SK-N-SH (cell line): ENCODE measurements at regions not wholly inside any gene's neighbourhood (a gene's known extent, or its start where the extent isn't known, plus 50 kb on each side); places are given as distances from the start of the nearest gene placed in this dataset.

Source experiments
- CTCF ChIA-PET: fragments of 300-600, 350-600 bp; formaldehyde crosslinking; extraction: SDS; loops from one replicate; lab custom pipeline; 2021; lab: Yijun Ruan, JAX
- POLR2A ChIA-PET: fragments of 350-600 bp; sonication (Branson Sonifier 250); formaldehyde crosslinking; extraction: SDS; loops from one replicate; lab custom pipeline; 2020; ENCODE audit warnings: antibody characterized with exemption, inconsistent platforms; lab: Yijun Ruan, JAX
- DNase-seq: peaks from one replicate; pipeline ENCODE4 v3.0.0; 2012
- H2AFZ ChIP-seq: fragments of 200-600 bp; sonication (generic); 2 replicates; pipeline ENCODE4 v1.8.1; 2016; ENCODE audit warnings: antibody characterized with exemption, mild to moderate bottlenecking, low read depth
- H3F3A ChIP-seq: fragments of 200-600 bp; sonication (generic); replicated peaks from 2 replicates; pipeline ENCODE3; 2016; ENCODE audit warnings: antibody characterized with exemption, mild to moderate bottlenecking; ENCODE audit not compliant: insufficient read depth
- H3K27ac ChIP-seq, 2 experiments: fragments of 200-500 bp in 1 of 2; fragments of 200-600 bp in 1 of 2; sonication (Bioruptor generic) in 1 of 2; sonication (generic), shearing (Covaris generic) in 1 of 2; 2 replicates each; pipeline versions ENCODE4 v1.5.1 to v1.6.1; 2014 to 2016; ENCODE audit warnings: low read depth in 2 of 2, inconsistent platforms in 1 of 2, low read length in 1 of 2, mild to moderate bottlenecking in 1 of 2, mixed read lengths in 1 of 2
- H3K27me3 ChIP-seq: fragments of 200-600 bp; sonication (generic), shearing (Covaris generic); 2 replicates; pipeline ENCODE4 v1.6.1; 2016; ENCODE audit warnings: mixed run types; ENCODE audit not compliant: insufficient read depth
- H3K36me3 ChIP-seq, 2 experiments: fragments of 200-500 bp in 1 of 2; fragments of 200-600 bp in 1 of 2; sonication (Bioruptor generic) in 1 of 2; sonication (generic) in 1 of 2; replicated peaks in 1 of 2; 2 replicates each; pipeline versions ENCODE3 to v1.5.1; 2014 to 2016; ENCODE audit warnings: low read length in 1 of 2, mild to moderate bottlenecking in 1 of 2; ENCODE audit not compliant: insufficient read depth in 2 of 2, control insufficient read depth in 1 of 2
- H3K4me1 ChIP-seq, 2 experiments: fragments of 200-500 bp in 1 of 2; fragments of 200-600 bp in 1 of 2; sonication (Bioruptor generic) in 1 of 2; sonication (generic), shearing (Covaris generic) in 1 of 2; 2 replicates each; pipeline versions ENCODE4 v1.5.1 to v1.6.1; 2014 to 2016; ENCODE audit warnings: low read depth in 1 of 2, low read length in 1 of 2, mixed run types in 1 of 2; ENCODE audit not compliant: insufficient read depth in 2 of 2, control insufficient read depth in 1 of 2
- H3K4me2 ChIP-seq: fragments of 200-600 bp; sonication (generic), shearing (Covaris generic); 2 replicates; pipeline ENCODE4 v1.6.1; 2017; ENCODE audit warnings: mixed run types
- H3K4me3 ChIP-seq, 2 experiments: fragments of 200-500 bp in 1 of 2; fragments of 200-600 bp in 1 of 2; sonication (Bioruptor generic) in 1 of 2; sonication (generic), shearing (Covaris generic) in 1 of 2; 2 replicates each; pipeline versions ENCODE4 v1.5.1 to v1.8.1; 2014 to 2016; ENCODE audit warnings: low read depth in 2 of 2, inconsistent platforms in 1 of 2, low read length in 1 of 2, mild to moderate bottlenecking in 1 of 2, mixed read lengths in 1 of 2, moderate library complexity in 1 of 2
- H3K79me2 ChIP-seq: fragments of 200-600 bp; sonication (generic); 2 replicates; pipeline ENCODE4 v1.8.1; 2017; ENCODE audit warnings: mild to moderate bottlenecking; ENCODE audit not compliant: insufficient read depth
- H3K9ac ChIP-seq: fragments of 200-600 bp; sonication (generic); 2 replicates; pipeline ENCODE4 v1.6.1; 2017; ENCODE audit warnings: mixed run types
- H3K9me2 ChIP-seq: fragments of 200-600 bp; sonication (generic); 2 replicates; pipeline ENCODE4 v1.6.1; 2017; ENCODE audit warnings: mixed run types
- H3K9me3 ChIP-seq: fragments of 200-600 bp; sonication (generic); 2 replicates; pipeline ENCODE4 v1.6.1; 2017; ENCODE audit warnings: mixed run types, mild to moderate bottlenecking, moderate library complexity
- H4K20me1 ChIP-seq: fragments of 200-600 bp; sonication (generic); 2 replicates; pipeline ENCODE4 v1.6.1; 2017; ENCODE audit warnings: mild to moderate bottlenecking, mixed run types; ENCODE audit not compliant: insufficient read depth
- EZH2phosphoT487 ChIP-seq: fragments of 200-600 bp; sonication (generic); IDR thresholded peaks from 2 replicates; pipeline ENCODE4 v1.6.1; 2017; ENCODE audit warnings: low read depth, mixed run types, mild to moderate bottlenecking, antibody characterized with exemption, moderate library complexity, borderline replicate concordance
- GATA2 ChIP-seq: sonication (generic); formaldehyde crosslinking; IDR thresholded peaks from 2 replicates; pipeline ENCODE4 v1.5.0; 2020; ENCODE audit warnings: mild to moderate bottlenecking, missing genetic modification reagents
- JUND ChIP-seq: IDR thresholded peaks from 2 replicates; pipeline ENCODE4 v1.4.0; 2012
- PBX3 ChIP-seq: IDR thresholded peaks from 2 replicates; pipeline ENCODE4; 2012
- RAD21 ChIP-seq: IDR thresholded peaks from 2 replicates; pipeline ENCODE4 v1.6.1; 2012; ENCODE audit warnings: mild to moderate bottlenecking, low read length
- RCOR1 ChIP-seq: fragments of 150-350 bp; IDR thresholded peaks from 2 replicates; pipeline ENCODE4 v1.6.1; 2017; ENCODE audit warnings: antibody characterized with exemption, low read length
- RFX5 ChIP-seq: IDR thresholded peaks from 2 replicates; pipeline ENCODE4 v1.6.1; 2012; ENCODE audit warnings: mild to moderate bottlenecking, improper control_type of control experiment, low read length
- TAF1 ChIP-seq: IDR thresholded peaks from 2 replicates; pipeline ENCODE4 v1.6.1; 2012; ENCODE audit warnings: low read depth, mild to moderate bottlenecking, low read length, moderate library complexity, borderline replicate concordance
- WGBS: methylation state at CpG from one replicate; pipeline ENCODE4 v1.1.6; 2017; ENCODE audit warnings: low lambda C conversion rate; 5-methylcytosine and 5-hydroxymethylcytosine counted together
- TF ChIP-seq, protein P1 (sequence below): IDR thresholded peaks from 2 replicates; pipeline ENCODE4 v1.4.0; 2012; ENCODE audit warnings: low read depth, borderline replicate concordance
- TF ChIP-seq, protein P2 (sequence below): IDR thresholded peaks from 2 replicates; pipeline ENCODE4 v1.4.0; 2012; ENCODE audit warnings: low read depth, borderline replicate concordance
- TF ChIP-seq, protein P3 (sequence below): fragments of 200-600 bp; sonication (generic); IDR thresholded peaks from 2 replicates; pipeline ENCODE4 v1.6.1; 2017; ENCODE audit warnings: antibody characterized with exemption, mild to moderate bottlenecking, moderate library complexity

DNA sequence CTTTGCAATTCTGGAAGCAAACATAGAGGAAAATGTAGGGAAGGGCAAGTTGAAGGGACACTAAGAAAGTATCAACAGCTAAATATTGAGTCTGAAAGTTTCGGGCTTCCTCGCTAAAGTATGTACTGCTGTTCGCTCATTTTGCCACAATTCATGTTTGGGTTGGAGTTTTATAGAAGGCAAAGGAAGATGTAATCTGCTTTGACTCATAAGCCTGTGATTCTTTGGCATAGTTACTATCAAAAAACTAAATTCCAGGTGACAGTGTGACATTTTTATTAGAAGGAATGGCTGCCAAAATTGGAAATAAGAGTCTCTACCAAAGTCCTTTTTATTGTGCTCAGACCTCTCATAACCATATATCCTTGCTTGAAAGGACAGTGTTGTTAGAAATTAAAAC is 336.7 kb upstream of the ADGRL3 start:
- ChIA-PET CTCF (no interaction called here), POLR2A (no interaction called here)
- no peak for DNase-seq
- Histone ChIP-seq H2AFZ (no peak overlapping the region), H3K9ac (no peak overlapping the region), H3K9me3 (no peaks in the 10 kb centered on the region), H3F3A (no peaks in the 10 kb centered on the region), H3K27ac (no peak overlapping the region), H3K4me2 (no peak overlapping the region), H3K79me2 (no peaks in the 10 kb centered on the region), H3K4me3 (no peak overlapping the region), H3K4me1 (no peaks in the 10 kb centered on the region; a peak in 1 of 4 replicates), H4K20me1 (no peaks in the 10 kb centered on the region), H3K9me2 (no peaks in the 10 kb centered on the region), H3K27me3 (no peaks in the 10 kb centered on the region)
- no peak for TF ChIP-seq RCOR1
- TF ChIP-seq, protein P1, sequence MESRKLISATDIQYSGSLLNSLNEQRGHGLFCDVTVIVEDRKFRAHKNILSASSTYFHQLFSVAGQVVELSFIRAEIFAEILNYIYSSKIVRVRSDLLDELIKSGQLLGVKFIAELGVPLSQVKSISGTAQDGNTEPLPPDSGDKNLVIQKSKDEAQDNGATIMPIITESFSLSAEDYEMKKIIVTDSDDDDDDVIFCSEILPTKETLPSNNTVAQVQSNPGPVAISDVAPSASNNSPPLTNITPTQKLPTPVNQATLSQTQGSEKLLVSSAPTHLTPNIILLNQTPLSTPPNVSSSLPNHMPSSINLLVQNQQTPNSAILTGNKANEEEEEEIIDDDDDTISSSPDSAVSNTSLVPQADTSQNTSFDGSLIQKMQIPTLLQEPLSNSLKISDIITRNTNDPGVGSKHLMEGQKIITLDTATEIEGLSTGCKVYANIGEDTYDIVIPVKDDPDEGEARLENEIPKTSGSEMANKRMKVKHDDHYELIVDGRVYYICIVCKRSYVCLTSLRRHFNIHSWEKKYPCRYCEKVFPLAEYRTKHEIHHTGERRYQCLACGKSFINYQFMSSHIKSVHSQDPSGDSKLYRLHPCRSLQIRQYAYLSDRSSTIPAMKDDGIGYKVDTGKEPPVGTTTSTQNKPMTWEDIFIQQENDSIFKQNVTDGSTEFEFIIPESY: no peak
- TF ChIP-seq EZH2phosphoT487: no peak
- no peak for TF ChIP-seq TAF1
- TF ChIP-seq JUND: no peak
- TF ChIP-seq, protein P2, sequence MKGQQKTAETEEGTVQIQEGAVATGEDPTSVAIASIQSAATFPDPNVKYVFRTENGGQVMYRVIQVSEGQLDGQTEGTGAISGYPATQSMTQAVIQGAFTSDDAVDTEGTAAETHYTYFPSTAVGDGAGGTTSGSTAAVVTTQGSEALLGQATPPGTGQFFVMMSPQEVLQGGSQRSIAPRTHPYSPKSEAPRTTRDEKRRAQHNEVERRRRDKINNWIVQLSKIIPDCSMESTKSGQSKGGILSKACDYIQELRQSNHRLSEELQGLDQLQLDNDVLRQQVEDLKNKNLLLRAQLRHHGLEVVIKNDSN: no peak
- TF ChIP-seq, all 33 proteins: peak for 0
- 61% methylated on average over 3 of the region's 3 CpGs for WGBS
- H3K36me3 ChIP-seq: no peaks in the 10 kb centered on the region

DNA sequence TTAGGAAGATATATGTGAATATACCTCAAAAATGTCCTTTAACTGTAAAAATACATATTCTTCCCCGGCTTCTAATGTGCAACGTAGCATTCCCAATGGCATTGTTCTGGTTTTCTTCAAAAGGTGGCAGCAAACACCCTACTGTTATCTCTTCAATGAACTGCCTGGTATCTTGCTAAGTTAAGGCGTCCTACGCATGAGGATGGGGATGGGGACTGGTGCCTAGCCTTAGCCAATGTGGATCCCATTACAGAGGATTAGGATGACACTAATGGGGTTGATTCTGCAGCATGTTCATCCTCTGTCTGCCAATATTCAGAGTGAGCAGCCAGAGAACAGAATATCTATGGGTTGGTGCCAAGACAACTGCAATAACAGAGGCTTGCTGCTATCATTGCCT is 334.9 kb upstream of the ADGRL3 start:
- H4K20me1 ChIP-seq: no peaks in the 10 kb centered on the region
- no peaks in the 10 kb centered on the region for H3K79me2 ChIP-seq
- ChIA-PET CTCF (no interaction called here), POLR2A (no interaction called here)
- no peaks in the 10 kb centered on the region for H3K36me3 ChIP-seq
- H3K9me2 ChIP-seq: no peaks in the 10 kb centered on the region
- H2AFZ ChIP-seq: no peak overlapping the region
- no peaks in the 10 kb centered on the region; a peak in 1 of 4 replicates for H3K4me1 ChIP-seq
- H3F3A ChIP-seq: no peaks in the 10 kb centered on the region
- H3K4me2 ChIP-seq: no peak overlapping the region
- no peaks in the 10 kb centered on the region for H3K9me3 ChIP-seq
- H3K9ac ChIP-seq: no peak overlapping the region
- no peak overlapping the region for H3K27ac ChIP-seq
- peak; percentile 38; the same call in 1 of the 2 replicates for TF ChIP-seq GATA2 (CRISPR knock-in tag)
- TF ChIP-seq PBX3: no peak
- TF ChIP-seq RFX5: no peak
- TF ChIP-seq, protein P3, sequence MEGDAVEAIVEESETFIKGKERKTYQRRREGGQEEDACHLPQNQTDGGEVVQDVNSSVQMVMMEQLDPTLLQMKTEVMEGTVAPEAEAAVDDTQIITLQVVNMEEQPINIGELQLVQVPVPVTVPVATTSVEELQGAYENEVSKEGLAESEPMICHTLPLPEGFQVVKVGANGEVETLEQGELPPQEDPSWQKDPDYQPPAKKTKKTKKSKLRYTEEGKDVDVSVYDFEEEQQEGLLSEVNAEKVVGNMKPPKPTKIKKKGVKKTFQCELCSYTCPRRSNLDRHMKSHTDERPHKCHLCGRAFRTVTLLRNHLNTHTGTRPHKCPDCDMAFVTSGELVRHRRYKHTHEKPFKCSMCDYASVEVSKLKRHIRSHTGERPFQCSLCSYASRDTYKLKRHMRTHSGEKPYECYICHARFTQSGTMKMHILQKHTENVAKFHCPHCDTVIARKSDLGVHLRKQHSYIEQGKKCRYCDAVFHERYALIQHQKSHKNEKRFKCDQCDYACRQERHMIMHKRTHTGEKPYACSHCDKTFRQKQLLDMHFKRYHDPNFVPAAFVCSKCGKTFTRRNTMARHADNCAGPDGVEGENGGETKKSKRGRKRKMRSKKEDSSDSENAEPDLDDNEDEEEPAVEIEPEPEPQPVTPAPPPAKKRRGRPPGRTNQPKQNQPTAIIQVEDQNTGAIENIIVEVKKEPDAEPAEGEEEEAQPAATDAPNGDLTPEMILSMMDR: peak; percentile 13; the same call in 1 of the 2 replicates
- peak; percentile 60 for TF ChIP-seq RAD21
- H3K4me3 ChIP-seq: no peak overlapping the region; a peak in 1 of 4 replicates
- DNase-seq: peak; percentile 32
- no peaks in the 10 kb centered on the region for H3K27me3 ChIP-seq
- WGBS: 4% methylated on average over 4 of the region's 4 CpGs
